ENCODE measurements at regions not wholly inside any gene's neighbourhood (a gene's known extent, or its start where the extent isn't known, plus 50 kb on each side); places are given as distances from the start of the nearest gene placed in this dataset.

- intact Hi-C loops (cut with micrococcal nuclease) (no loop called here), dilution Hi-C loops (cut with MboI; ENCODE audit: extremely low pct_ligation_motif_present, low sequenced_read_pairs) (no loop called here)
- TF ChIP-seq MYC (IDR thresholded peaks at IDR 0.05; ENCODE audit: low read depth, low read length): no peak
- no peak for TF ChIP-seq MAX (IDR thresholded peaks at IDR 0.05; ENCODE audit: insufficient read depth, insufficient read length)
- no peak for TF ChIP-seq CTCF (IDR thresholded peaks at IDR 0.05; ENCODE audit: extremely low read depth in 1 of 2, insufficient read depth in 1 of 2, low read depth in 1 of 2, low read length in 2 of 2)
- TF ChIP-seq EZH2 (IDR thresholded peaks at IDR 0.05; ENCODE audit: borderline replicate concordance, low read depth, low read length, severe bottlenecking): no peak
- no peak for TF ChIP-seq GATA2 (IDR thresholded peaks at IDR 0.05; ENCODE audit: insufficient read depth, insufficient read length, low read depth, low read length)
- no peak for TF ChIP-seq POLR2AphosphoS5 (IDR thresholded peaks at IDR 0.05; ENCODE audit: insufficient read depth, low read depth, low read length)
- TF ChIP-seq FOS (IDR thresholded peaks at IDR 0.05; ENCODE audit: borderline replicate concordance, insufficient read depth, low read length): no peak
- no peak for TF ChIP-seq POLR2A (IDR thresholded peaks at IDR 0.05; ENCODE audit: low read depth, low read length)
- no peak for TF ChIP-seq JUN (IDR thresholded peaks at IDR 0.05; ENCODE audit: borderline replicate concordance, insufficient read depth, insufficient read length, low read depth)
- Histone ChIP-seq H3K9ac (replicated peaks; ENCODE audit: extremely low read depth, insufficient read depth, low read length) (no peak overlapping the region), H3K4me3 (replicated peaks in 1 of 3; ENCODE audit: insufficient read depth in 1 of 3, low read depth in 1 of 3, low read length in 3 of 3) (no peak overlapping the region), H3K4me1 (ENCODE audit: control insufficient read depth, extremely low read depth, insufficient read depth, low read length) (no peaks in the 10 kb centered on the region), H4K20me1 (replicated peaks; ENCODE audit: control insufficient read depth, extremely low read depth, insufficient read depth, low read length) (no peaks in the 10 kb centered on the region), H3K27me3 (ENCODE audit: control insufficient read depth in 2 of 2, insufficient read depth in 2 of 2, low read length in 2 of 2) (no peaks in the 10 kb centered on the region), H3K9me1 (replicated peaks; ENCODE audit: control insufficient read depth, extremely low read depth, insufficient read depth, low read length) (no peaks in the 10 kb centered on the region), H2AFZ (ENCODE audit: low read depth, low read length) (no peak overlapping the region), H3K36me3 (ENCODE audit: control insufficient read depth in 2 of 2, extremely low read depth in 1 of 2, insufficient read depth in 2 of 2, low read length in 2 of 2) (no peaks in the 10 kb centered on the region), H3K4me2 (ENCODE audit: insufficient read depth, low read length) (no peak overlapping the region), H3K9me3 (replicated peaks; ENCODE audit: control insufficient read depth, insufficient read depth, low read length) (no peaks in the 10 kb centered on the region), H3K27ac (ENCODE audit: insufficient read depth, low read depth, low read length) (no peak overlapping the region), H3K79me2 (ENCODE audit: control insufficient read depth, insufficient read depth, low read length) (no peaks in the 10 kb centered on the region)
- CTCF ChIA-PET: no interaction called here
- POLR2A ChIA-PET: no interaction called here
- BruUV-seq (replicated peaks): no TSS peak
- DNase-seq (ENCODE audit: low read depth, low spot score) (no peak), FAIRE-seq (no peak)
These were observed 761.0 kb upstream of the ARRDC4 start for GRCh38 chr15:97199393-97200051.

Data from endothelial cell of umbilical vein (primary cell).